WTC11 (cell line): ENCODE measurements at regions not wholly inside any gene's neighbourhood (a gene's known extent, or its start where the extent isn't known, plus 50 kb on each side); places are given as distances from the start of the nearest gene placed in this dataset.

Experiments
- ATAC-seq: fragments of 200-7000 bp; cut with Tn5 transposase; 2 replicates; pipeline ENCODE4 v1.10.0; 2021; ENCODE audit warnings: mild to moderate bottlenecking, moderate library complexity
- CTCF ChIA-PET: fragments of 300-600 bp; sonication (Branson Sonifier 250); formaldehyde crosslinking; loops from one replicate; lab custom pipeline; 2021; ENCODE audit warnings: antibody characterized with exemption; lab: Charles Lee
- POLR2A ChIA-PET: fragments of 350-600 bp; sonication (Branson Sonifier 250); formaldehyde crosslinking; loops from one replicate; lab custom pipeline; 2021; ENCODE audit warnings: antibody characterized with exemption; lab: Charles Lee
- DNase-seq: peaks from one replicate; pipeline ENCODE4 v3.0.0; 2021; ENCODE audit warnings: low spot score
- H3K27ac Mint-ChIP-seq: 2 replicates; pipeline ENCODE4 v1.8.0; 2021; ENCODE audit warnings: mixed read lengths
- H3K27me3 Mint-ChIP-seq: 2 replicates; pipeline ENCODE4 v1.8.0; 2021; ENCODE audit warnings: low read depth, mild to moderate bottlenecking, moderate library complexity, mixed read lengths
- H3K36me3 Mint-ChIP-seq: 2 replicates; pipeline ENCODE4 v1.8.0; 2021; ENCODE audit warnings: mixed read lengths
- H3K4me1 Mint-ChIP-seq: 2 replicates; pipeline ENCODE4 v1.8.0; 2022; ENCODE audit warnings: mixed read lengths
- H3K4me3 Mint-ChIP-seq: 2 replicates; pipeline ENCODE4 v1.8.0; 2021; ENCODE audit warnings: mild to moderate bottlenecking, moderate library complexity, mixed read lengths
- H3K9me3 Mint-ChIP-seq: 2 replicates; pipeline ENCODE4 v1.8.0; 2021; ENCODE audit warnings: mixed read lengths
- E2F4 ChIP-seq: sonication (generic); formaldehyde crosslinking; IDR thresholded peaks from 2 replicates; pipeline ENCODE4 v1.8.1; 2022; ENCODE audit warnings: low read depth, mild to moderate bottlenecking, moderate library complexity, missing genetic modification reagents, borderline replicate concordance
- HMGA2 ChIP-seq: fragments of 250-450 bp; sonication (Bioruptor Pico); IDR thresholded peaks from 2 replicates; pipeline ENCODE4 v1.4.0; 2021; ENCODE audit warnings: mild to moderate bottlenecking, moderate library complexity
- MLX ChIP-seq: sonication (generic); formaldehyde crosslinking; IDR thresholded peaks from 2 replicates; pipeline ENCODE4 v1.8.1; 2023; ENCODE audit warnings: mild to moderate bottlenecking, missing genetic modification reagents, moderate library complexity
- NFATC4 ChIP-seq: fragments of 250-450 bp; sonication (Bioruptor Pico); IDR thresholded peaks from 2 replicates; pipeline ENCODE4 v1.9.0; 2021; ENCODE audit warnings: mild to moderate bottlenecking
- NFYB ChIP-seq: sonication (generic); formaldehyde crosslinking; conservative IDR thresholded peaks from 2 replicates; pipeline ENCODE4 v1.8.0; 2022; ENCODE audit warnings: low read depth, missing genetic modification reagents
- TEAD4 ChIP-seq: sonication (generic); formaldehyde crosslinking; IDR thresholded peaks from 2 replicates; pipeline ENCODE4 v1.8.0; 2022; ENCODE audit warnings: mild to moderate bottlenecking, missing genetic modification reagents
- TF ChIP-seq, protein P1 (sequence below): sonication (generic); formaldehyde crosslinking; IDR thresholded peaks from 2 replicates; pipeline ENCODE4 v1.8.0; 2022; ENCODE audit warnings: mild to moderate bottlenecking, missing genetic modification reagents
- TF ChIP-seq, protein P2 (sequence below): sonication (generic); formaldehyde crosslinking; IDR thresholded peaks from 2 replicates; pipeline ENCODE4 v1.8.0; 2023; ENCODE audit warnings: missing genetic modification reagents, mild to moderate bottlenecking, borderline replicate concordance
- TF ChIP-seq, protein P3 (sequence below): fragments of 250-450 bp; sonication (Bioruptor Pico); IDR thresholded peaks from 2 replicates; pipeline ENCODE4 v1.9.0; 2021; ENCODE audit warnings: mild to moderate bottlenecking, borderline replicate concordance

DNA sequence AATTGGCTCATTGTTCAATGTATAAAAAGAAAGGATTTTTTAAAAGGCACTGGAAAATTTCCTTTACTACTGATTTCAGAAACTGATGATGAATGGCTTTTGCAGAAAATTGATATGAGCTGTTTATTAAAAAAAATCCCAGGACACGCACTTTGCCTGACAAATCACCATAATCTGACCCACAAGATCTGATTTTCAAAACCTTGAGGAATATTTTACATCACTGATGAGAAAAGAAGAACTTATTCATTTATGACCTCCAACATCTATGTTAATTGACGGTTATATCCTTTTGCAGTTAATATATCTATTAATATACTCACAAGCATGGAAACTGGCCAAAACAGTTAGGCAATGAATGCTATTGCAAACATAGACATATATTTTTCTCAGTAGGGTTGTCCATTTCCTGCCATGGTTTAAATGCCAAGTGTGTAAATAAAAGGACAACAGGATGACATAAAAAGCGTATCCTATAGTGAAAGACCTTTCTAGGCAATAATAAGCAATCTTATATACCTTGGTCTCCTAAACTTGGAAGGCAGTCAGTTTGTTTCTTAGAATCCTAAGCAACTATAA, 109.7 kb upstream of the SLC7A14 start:
- Mint-ChIP-seq H3K4me3 (no peak overlapping the region), H3K4me1 (peaks cover 22% of the 10 kb centered on the region), H3K27me3 (peaks cover 4% of the 10 kb centered on the region), H3K9me3 (peaks cover 6% of the 10 kb centered on the region), H3K36me3 (no peaks in the 10 kb centered on the region), H3K27ac (no peak overlapping the region)
- CTCF ChIA-PET, result no interaction called here
- POLR2A ChIA-PET, result no interaction called here
- ATAC-seq (no peak), DNase-seq (no peak)
- TF ChIP-seq E2F4 (no peak), HMGA2 (no peak)

DNA sequence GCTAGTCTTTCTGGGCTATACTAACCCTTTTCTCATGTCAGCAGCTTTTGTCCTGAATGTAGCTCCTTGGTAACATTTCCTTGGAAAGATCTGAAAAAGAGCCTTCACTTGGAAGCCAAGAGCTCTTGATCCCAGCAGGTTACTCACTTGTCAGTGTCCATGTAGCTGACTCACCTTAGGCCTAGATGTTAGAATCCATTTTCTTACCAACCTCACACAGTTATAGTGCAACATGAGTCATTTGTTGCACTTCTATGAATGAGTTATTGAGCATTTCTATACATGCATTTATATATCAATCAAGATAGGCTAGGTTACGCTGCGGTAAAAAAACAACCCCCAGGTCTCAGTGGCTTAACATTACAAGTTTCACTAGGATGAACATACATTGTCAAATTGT, 106.8 kb upstream of the SLC7A14 start:
- CTCF ChIA-PET, result interaction anchor here (1.4 to 2.3 kb wide), 2 partner anchors 119 to 279 kb away, joined by 5 read pairs; no protein-coding TSS in a partner anchor
- ATAC-seq, result no peak
- peaks cover 11% of the 10 kb centered on the region for H3K27me3 Mint-ChIP-seq

GRCh38 chr3:170690661-170690981, 104.7 kb upstream of the SLC7A14 start:
- Mint-ChIP-seq H3K36me3 (peaks cover 23% of the 10 kb centered on the region; the same call in 1 of the 2 replicates), H3K27ac (no peak overlapping the region), H3K27me3 (peaks cover 10% of the 10 kb centered on the region; the same call in 1 of the 2 replicates), H3K4me3 (no peak overlapping the region), H3K4me1 (peaks cover 31% of the 10 kb centered on the region), H3K9me3 (peaks cover 29% of the 10 kb centered on the region)
- DNase-seq (no peak), ATAC-seq (no peak)
- ChIA-PET CTCF (interaction anchor here (0.7 to 3.3 kb wide), 12 partner anchors 8 to 381 kb away, joined by 3 to 25 read pairs (median 4); partner anchors contain the start of gene CLDN11), POLR2A (interaction anchor here (0.6 kb wide), 1 partner anchor 179 kb away, joined by 4 read pairs; the partner anchor contains the start of gene RPL22L1)
- TF ChIP-seq MLX (CRISPR knock-in tag) (no peak), HMGA2 (peak; percentile 52; the same call in 1 of the 2 replicates)
- TF ChIP-seq, protein P1, sequence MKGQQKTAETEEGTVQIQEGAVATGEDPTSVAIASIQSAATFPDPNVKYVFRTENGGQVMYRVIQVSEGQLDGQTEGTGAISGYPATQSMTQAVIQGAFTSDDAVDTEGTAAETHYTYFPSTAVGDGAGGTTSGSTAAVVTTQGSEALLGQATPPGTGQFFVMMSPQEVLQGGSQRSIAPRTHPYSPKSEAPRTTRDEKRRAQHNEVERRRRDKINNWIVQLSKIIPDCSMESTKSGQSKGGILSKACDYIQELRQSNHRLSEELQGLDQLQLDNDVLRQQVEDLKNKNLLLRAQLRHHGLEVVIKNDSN (CRISPR knock-in tag), result no peak

More for the DNA sequence above, 106.8 kb upstream of the SLC7A14 start:
- Mint-ChIP-seq H3K4me3 (no peak overlapping the region), H3K9me3 (peaks cover 25% of the 10 kb centered on the region), H3K27ac (no peak overlapping the region), H3K4me1 (peaks cover 34% of the 10 kb centered on the region), H3K36me3 (peaks cover 18% of the 10 kb centered on the region; the same call in 1 of the 2 replicates)
- TF ChIP-seq, protein P2, sequence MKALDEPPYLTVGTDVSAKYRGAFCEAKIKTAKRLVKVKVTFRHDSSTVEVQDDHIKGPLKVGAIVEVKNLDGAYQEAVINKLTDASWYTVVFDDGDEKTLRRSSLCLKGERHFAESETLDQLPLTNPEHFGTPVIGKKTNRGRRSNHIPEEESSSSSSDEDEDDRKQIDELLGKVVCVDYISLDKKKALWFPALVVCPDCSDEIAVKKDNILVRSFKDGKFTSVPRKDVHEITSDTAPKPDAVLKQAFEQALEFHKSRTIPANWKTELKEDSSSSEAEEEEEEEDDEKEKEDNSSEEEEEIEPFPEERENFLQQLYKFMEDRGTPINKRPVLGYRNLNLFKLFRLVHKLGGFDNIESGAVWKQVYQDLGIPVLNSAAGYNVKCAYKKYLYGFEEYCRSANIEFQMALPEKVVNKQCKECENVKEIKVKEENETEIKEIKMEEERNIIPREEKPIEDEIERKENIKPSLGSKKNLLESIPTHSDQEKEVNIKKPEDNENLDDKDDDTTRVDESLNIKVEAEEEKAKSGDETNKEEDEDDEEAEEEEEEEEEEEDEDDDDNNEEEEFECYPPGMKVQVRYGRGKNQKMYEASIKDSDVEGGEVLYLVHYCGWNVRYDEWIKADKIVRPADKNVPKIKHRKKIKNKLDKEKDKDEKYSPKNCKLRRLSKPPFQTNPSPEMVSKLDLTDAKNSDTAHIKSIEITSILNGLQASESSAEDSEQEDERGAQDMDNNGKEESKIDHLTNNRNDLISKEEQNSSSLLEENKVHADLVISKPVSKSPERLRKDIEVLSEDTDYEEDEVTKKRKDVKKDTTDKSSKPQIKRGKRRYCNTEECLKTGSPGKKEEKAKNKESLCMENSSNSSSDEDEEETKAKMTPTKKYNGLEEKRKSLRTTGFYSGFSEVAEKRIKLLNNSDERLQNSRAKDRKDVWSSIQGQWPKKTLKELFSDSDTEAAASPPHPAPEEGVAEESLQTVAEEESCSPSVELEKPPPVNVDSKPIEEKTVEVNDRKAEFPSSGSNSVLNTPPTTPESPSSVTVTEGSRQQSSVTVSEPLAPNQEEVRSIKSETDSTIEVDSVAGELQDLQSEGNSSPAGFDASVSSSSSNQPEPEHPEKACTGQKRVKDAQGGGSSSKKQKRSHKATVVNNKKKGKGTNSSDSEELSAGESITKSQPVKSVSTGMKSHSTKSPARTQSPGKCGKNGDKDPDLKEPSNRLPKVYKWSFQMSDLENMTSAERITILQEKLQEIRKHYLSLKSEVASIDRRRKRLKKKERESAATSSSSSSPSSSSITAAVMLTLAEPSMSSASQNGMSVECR, result no peak
- TF ChIP-seq, protein P3, sequence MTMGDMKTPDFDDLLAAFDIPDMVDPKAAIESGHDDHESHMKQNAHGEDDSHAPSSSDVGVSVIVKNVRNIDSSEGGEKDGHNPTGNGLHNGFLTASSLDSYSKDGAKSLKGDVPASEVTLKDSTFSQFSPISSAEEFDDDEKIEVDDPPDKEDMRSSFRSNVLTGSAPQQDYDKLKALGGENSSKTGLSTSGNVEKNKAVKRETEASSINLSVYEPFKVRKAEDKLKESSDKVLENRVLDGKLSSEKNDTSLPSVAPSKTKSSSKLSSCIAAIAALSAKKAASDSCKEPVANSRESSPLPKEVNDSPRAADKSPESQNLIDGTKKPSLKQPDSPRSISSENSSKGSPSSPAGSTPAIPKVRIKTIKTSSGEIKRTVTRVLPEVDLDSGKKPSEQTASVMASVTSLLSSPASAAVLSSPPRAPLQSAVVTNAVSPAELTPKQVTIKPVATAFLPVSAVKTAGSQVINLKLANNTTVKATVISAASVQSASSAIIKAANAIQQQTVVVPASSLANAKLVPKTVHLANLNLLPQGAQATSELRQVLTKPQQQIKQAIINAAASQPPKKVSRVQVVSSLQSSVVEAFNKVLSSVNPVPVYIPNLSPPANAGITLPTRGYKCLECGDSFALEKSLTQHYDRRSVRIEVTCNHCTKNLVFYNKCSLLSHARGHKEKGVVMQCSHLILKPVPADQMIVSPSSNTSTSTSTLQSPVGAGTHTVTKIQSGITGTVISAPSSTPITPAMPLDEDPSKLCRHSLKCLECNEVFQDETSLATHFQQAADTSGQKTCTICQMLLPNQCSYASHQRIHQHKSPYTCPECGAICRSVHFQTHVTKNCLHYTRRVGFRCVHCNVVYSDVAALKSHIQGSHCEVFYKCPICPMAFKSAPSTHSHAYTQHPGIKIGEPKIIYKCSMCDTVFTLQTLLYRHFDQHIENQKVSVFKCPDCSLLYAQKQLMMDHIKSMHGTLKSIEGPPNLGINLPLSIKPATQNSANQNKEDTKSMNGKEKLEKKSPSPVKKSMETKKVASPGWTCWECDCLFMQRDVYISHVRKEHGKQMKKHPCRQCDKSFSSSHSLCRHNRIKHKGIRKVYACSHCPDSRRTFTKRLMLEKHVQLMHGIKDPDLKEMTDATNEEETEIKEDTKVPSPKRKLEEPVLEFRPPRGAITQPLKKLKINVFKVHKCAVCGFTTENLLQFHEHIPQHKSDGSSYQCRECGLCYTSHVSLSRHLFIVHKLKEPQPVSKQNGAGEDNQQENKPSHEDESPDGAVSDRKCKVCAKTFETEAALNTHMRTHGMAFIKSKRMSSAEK (CRISPR knock-in tag), result no peak
- TF ChIP-seq NFYB (CRISPR knock-in tag) (no peak), NFATC4 (CRISPR knock-in tag) (no peak), TEAD4 (CRISPR knock-in tag) (no peak)
- DNase-seq, result no peak
- POLR2A ChIA-PET, result no interaction called here
